ENCODE measurements at regions not wholly inside any gene's neighbourhood (a gene's known extent, or its start where the extent isn't known, plus 50 kb on each side); places are given as distances from the start of the nearest gene placed in this dataset.

DNA sequence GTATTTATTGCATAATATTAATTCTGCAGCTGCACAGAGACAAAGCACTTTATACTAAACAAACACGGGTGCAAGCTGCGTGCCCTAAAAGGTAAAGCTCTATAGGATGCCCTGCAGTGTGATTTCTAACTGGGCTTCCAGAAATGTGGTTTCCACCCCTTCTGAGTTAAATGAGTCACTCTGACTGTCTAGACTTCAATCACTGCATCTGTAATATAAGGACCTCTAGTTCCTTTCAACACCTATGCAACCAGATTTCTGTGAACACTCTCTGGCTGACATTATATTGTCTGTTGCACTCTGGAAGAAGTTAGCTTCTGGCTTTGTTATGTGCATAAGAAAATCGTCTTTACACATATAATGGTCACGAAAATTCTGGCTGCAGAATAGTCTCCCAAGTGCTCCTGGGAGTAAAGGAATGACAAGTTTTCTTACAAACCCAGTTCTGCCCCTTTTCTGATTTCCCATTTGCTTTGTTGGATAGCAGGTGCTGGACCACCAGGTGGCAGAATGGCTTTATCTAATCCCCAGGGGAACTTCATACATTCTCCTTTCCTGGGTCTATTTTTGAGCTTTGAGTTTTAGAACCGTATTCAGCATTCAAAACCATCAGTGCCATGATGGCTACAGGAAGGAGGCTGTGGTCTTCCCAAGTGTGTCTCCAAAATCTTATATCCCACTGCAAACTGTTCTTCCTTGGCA, 842.2 kb downstream of the STIM2 start:
- no peak for ATAC-seq (ENCODE audit: poor library complexity)
- no peaks in the 10 kb centered on the region for H3K4me1 Mint-ChIP-seq (ENCODE audit: low read depth)
- Histone ChIP-seq H3K36me3 (ENCODE audit: insufficient read depth, low read length) (no peaks in the 10 kb centered on the region), H3K9me3 (ENCODE audit: control insufficient read depth in 1 of 2, insufficient read depth in 1 of 2, low read length in 2 of 2) (no peaks in the 10 kb centered on the region), H3K27ac (ENCODE audit: low read depth in 1 of 2, low read length in 2 of 2) (no peak overlapping the region), H3K4me1 (ENCODE audit: insufficient read depth, low read length) (no peaks in the 10 kb centered on the region), H3K27me3 (ENCODE audit: control insufficient read depth in 1 of 2, insufficient read depth in 2 of 2, low read length in 2 of 2) (no peaks in the 10 kb centered on the region), H3K4me3 (ENCODE audit: low read length) (no peak overlapping the region)
- peaks cover 5% of the 10 kb centered on the region for H3K9me3 Mint-ChIP-seq
- no peak overlapping the region for H3K4me3 Mint-ChIP-seq
- no peak overlapping the region for H3K27ac Mint-ChIP-seq
- H3K36me3 Mint-ChIP-seq (ENCODE audit: low read depth), result no peaks in the 10 kb centered on the region
- DNase-seq, result no peak
- CTCF ChIA-PET, result no interaction called here
- intact Hi-C loops (cut with DNase I, micrococcal nuclease), result no loop called here
- POLR2A ChIA-PET, result no interaction called here
- TF ChIP-seq, protein P1, sequence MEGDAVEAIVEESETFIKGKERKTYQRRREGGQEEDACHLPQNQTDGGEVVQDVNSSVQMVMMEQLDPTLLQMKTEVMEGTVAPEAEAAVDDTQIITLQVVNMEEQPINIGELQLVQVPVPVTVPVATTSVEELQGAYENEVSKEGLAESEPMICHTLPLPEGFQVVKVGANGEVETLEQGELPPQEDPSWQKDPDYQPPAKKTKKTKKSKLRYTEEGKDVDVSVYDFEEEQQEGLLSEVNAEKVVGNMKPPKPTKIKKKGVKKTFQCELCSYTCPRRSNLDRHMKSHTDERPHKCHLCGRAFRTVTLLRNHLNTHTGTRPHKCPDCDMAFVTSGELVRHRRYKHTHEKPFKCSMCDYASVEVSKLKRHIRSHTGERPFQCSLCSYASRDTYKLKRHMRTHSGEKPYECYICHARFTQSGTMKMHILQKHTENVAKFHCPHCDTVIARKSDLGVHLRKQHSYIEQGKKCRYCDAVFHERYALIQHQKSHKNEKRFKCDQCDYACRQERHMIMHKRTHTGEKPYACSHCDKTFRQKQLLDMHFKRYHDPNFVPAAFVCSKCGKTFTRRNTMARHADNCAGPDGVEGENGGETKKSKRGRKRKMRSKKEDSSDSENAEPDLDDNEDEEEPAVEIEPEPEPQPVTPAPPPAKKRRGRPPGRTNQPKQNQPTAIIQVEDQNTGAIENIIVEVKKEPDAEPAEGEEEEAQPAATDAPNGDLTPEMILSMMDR (IDR thresholded peaks at IDR 0.05), result no peak
- no peaks in the 10 kb centered on the region for H3K27me3 Mint-ChIP-seq

DNA sequence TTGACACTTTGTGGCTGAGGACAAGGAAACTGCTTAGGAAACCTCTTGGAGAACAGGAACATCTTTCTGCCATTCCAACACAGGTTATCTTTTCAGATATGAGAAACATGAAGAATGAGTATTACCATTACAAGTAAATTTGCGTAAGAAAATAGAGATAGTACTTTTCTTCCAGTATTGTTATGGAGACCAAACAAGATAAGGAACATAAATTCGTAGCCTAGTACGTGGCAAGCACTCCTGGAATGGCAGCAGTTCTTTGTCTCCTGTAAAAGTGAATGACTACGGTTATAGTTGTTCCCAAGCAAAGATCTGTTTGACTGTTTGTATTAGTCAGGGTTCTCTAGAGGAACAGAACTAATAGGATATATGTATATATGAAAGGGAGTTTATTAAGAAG, 843.1 kb downstream of the STIM2 start:
- Mint-ChIP-seq H3K36me3 (ENCODE audit: low read depth) (no peaks in the 10 kb centered on the region), H3K27me3 (no peaks in the 10 kb centered on the region), H3K4me1 (ENCODE audit: low read depth) (no peaks in the 10 kb centered on the region), H3K9me3 (peaks cover 3% of the 10 kb centered on the region), H3K4me3 (no peak overlapping the region), H3K27ac (no peak overlapping the region)
- no peaks in the 10 kb centered on the region for H3K27me3 ChIP-seq (ENCODE audit: control insufficient read depth in 1 of 2, insufficient read depth in 2 of 2, low read length in 2 of 2)
- no peaks in the 10 kb centered on the region for H3K4me1 ChIP-seq (ENCODE audit: insufficient read depth, low read length)
- TF ChIP-seq, protein P1 (IDR thresholded peaks at IDR 0.05), result no peak
- ChIA-PET POLR2A (no interaction called here), CTCF (no interaction called here)
- H3K36me3 ChIP-seq (ENCODE audit: insufficient read depth, low read length), result no peaks in the 10 kb centered on the region
- H3K27ac ChIP-seq (ENCODE audit: low read depth in 1 of 2, low read length in 2 of 2), result no peak overlapping the region
- intact Hi-C loops (cut with DNase I, micrococcal nuclease), result no loop called here
- H3K9me3 ChIP-seq (ENCODE audit: control insufficient read depth in 1 of 2, insufficient read depth in 1 of 2, low read length in 2 of 2), result no peaks in the 10 kb centered on the region
- no peak for DNase-seq
- ATAC-seq (ENCODE audit: poor library complexity), result no peak
- no peak overlapping the region for H3K4me3 ChIP-seq (ENCODE audit: low read length)

DNA sequence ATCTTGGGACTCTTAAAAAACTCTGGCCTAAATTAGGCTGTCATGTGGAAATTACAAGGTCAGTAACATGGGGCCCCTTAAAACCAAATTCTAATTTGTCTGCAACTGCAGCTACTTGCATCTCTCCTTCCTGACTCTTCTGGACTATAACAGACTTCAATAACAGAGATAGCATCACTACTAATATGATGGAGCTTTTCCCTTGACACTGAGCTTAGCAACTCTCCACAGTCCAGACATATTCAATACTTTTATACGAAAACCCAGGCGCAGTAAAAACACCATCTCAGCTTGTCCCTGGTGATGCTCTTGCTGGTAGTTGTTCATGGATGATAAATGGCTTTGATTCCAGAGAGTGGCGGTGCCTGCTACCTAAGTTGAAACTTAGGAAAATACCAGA, 850.4 kb downstream of the STIM2 start:
- H3K9me3 ChIP-seq (ENCODE audit: control insufficient read depth in 1 of 2, insufficient read depth in 1 of 2, low read length in 2 of 2), result peaks cover 0 to 5% of the 10 kb centered on the region in 2 experiments
- H3K4me3 ChIP-seq (ENCODE audit: low read length), result no peak overlapping the region
- no peaks in the 10 kb centered on the region for H3K36me3 ChIP-seq (ENCODE audit: insufficient read depth, low read length)
- H3K27ac Mint-ChIP-seq, result no peak overlapping the region
- H3K27me3 Mint-ChIP-seq, result no peaks in the 10 kb centered on the region
- CTCF ChIA-PET, result no interaction called here
- intact Hi-C loops (cut with DNase I, micrococcal nuclease), result no loop called here
- H3K4me1 ChIP-seq (ENCODE audit: insufficient read depth, low read length), result no peaks in the 10 kb centered on the region
- peaks cover 3% of the 10 kb centered on the region for H3K9me3 Mint-ChIP-seq
- POLR2A ChIA-PET, result no interaction called here
- no peak for ATAC-seq (ENCODE audit: poor library complexity)
- no peaks in the 10 kb centered on the region for H3K27me3 ChIP-seq (ENCODE audit: control insufficient read depth in 1 of 2, insufficient read depth in 2 of 2, low read length in 2 of 2)
- H3K27ac ChIP-seq (ENCODE audit: low read depth in 1 of 2, low read length in 2 of 2), result no peak overlapping the region
- H3K4me1 Mint-ChIP-seq (ENCODE audit: low read depth), result no peaks in the 10 kb centered on the region
- no peaks in the 10 kb centered on the region for H3K36me3 Mint-ChIP-seq (ENCODE audit: low read depth)
- DNase-seq, result no peak
- no peak overlapping the region for H3K4me3 Mint-ChIP-seq
- TF ChIP-seq, protein P1 (IDR thresholded peaks at IDR 0.05), result no peak

Measured in CD4-positive, alpha-beta T cell (primary cell).